ENCODE measurements at regions not wholly inside any gene's neighbourhood (a gene's known extent, or its start where the extent isn't known, plus 50 kb on each side); places are given as distances from the start of the nearest gene placed in this dataset.

GRCh38 chr2:16035747-16036745, 95.7 kb downstream of the MYCN start:
- no peaks in the 10 kb centered on the region for H3K4me1 Mint-ChIP-seq
- no peak for DNase-seq
- no peaks in the 10 kb centered on the region for H3K36me3 Mint-ChIP-seq
- no peaks in the 10 kb centered on the region for H3K9me3 Mint-ChIP-seq
- H3K27ac Mint-ChIP-seq, result no peak overlapping the region
- peaks cover 0 to 5% (median 2%) of the 10 kb centered on the region in 3 donors for H3K27me3 Mint-ChIP-seq (ENCODE audit: low read depth in 3 of 3)
- H3K4me3 Mint-ChIP-seq, result no peak overlapping the region

- Mint-ChIP-seq H3K4me3 (no peak overlapping the region), H3K27me3 (ENCODE audit: low read depth in 3 of 3) (peaks cover 0 to 5% (median 0%) of the 10 kb centered on the region in 3 donors), H3K9me3 (no peaks in the 10 kb centered on the region), H3K4me1 (no peaks in the 10 kb centered on the region), H3K27ac (no peak overlapping the region), H3K36me3 (no peaks in the 10 kb centered on the region)
- DNase-seq, result no peak
Measured at GRCh38 chr2:16034975-16035746, 94.8 kb downstream of the MYCN start.

- Mint-ChIP-seq H3K4me1 (no peaks in the 10 kb centered on the region), H3K9me3 (no peaks in the 10 kb centered on the region), H3K27ac (no peak overlapping the region), H3K36me3 (no peaks in the 10 kb centered on the region), H3K4me3 (no peak overlapping the region), H3K27me3 (ENCODE audit: low read depth in 3 of 3) (peaks cover 0 to 5% (median 0%) of the 10 kb centered on the region in 3 donors)
- no peak for DNase-seq
Measured at GRCh38 chr2:16034151-16034974, 94.0 kb downstream of the MYCN start.

- Mint-ChIP-seq H3K9me3 (no peaks in the 10 kb centered on the region), H3K4me1 (no peaks in the 10 kb centered on the region)
- no peak for DNase-seq
Measured at GRCh38 chr2:16033032-16033293, 92.6 kb downstream of the MYCN start.

GRCh38 chr2:16032282-16033031, 92.1 kb downstream of the MYCN start:
- Mint-ChIP-seq H3K36me3 (no peaks in the 10 kb centered on the region), H3K4me3 (no peak overlapping the region), H3K27ac (no peak overlapping the region), H3K27me3 (ENCODE audit: low read depth in 3 of 3) (peaks cover 0 to 5% (median 0%) of the 10 kb centered on the region in 3 donors), H3K4me1 (no peaks in the 10 kb centered on the region), H3K9me3 (no peaks in the 10 kb centered on the region)
- no peak for DNase-seq

More at GRCh38 chr2:16033032-16033293, 92.6 kb downstream of the MYCN start:
- no peaks in the 10 kb centered on the region for H3K36me3 Mint-ChIP-seq
- H3K27me3 Mint-ChIP-seq (ENCODE audit: low read depth in 3 of 3), result peaks cover 0 to 5% (median 0%) of the 10 kb centered on the region in 3 donors
- H3K27ac Mint-ChIP-seq, result no peak overlapping the region
- H3K4me3 Mint-ChIP-seq, result no peak overlapping the region

- no peak for DNase-seq
- Mint-ChIP-seq H3K9me3 (no peaks in the 10 kb centered on the region), H3K4me1 (no peaks in the 10 kb centered on the region), H3K36me3 (no peaks in the 10 kb centered on the region), H3K4me3 (no peak overlapping the region), H3K27me3 (ENCODE audit: low read depth in 3 of 3) (peaks cover 0 to 5% (median 3%) of the 10 kb centered on the region in 3 donors), H3K27ac (no peak overlapping the region)
Measured at GRCh38 chr2:16031848-16032159, 91.5 kb downstream of the MYCN start.

- no peak overlapping the region for H3K27ac Mint-ChIP-seq
- no peaks in the 10 kb centered on the region for H3K4me1 Mint-ChIP-seq
- no peak overlapping the region for H3K4me3 Mint-ChIP-seq
- H3K27me3 Mint-ChIP-seq (ENCODE audit: low read depth in 3 of 3), result peaks cover 0 to 5% (median 3%) of the 10 kb centered on the region in 3 donors
- no peaks in the 10 kb centered on the region for H3K9me3 Mint-ChIP-seq
- no peak for DNase-seq
- H3K36me3 Mint-ChIP-seq, result no peaks in the 10 kb centered on the region
Measured at GRCh38 chr2:16031058-16031847, 90.9 kb downstream of the MYCN start.

- H3K9me3 Mint-ChIP-seq, result peaks cover 0 to 2% (median 0%) of the 10 kb centered on the region in 6 donors
- no peak for DNase-seq
Measured at GRCh38 chr2:16030206-16031057, 90.1 kb downstream of the MYCN start.

GRCh38 chr2:16028644-16029043, 88.3 kb downstream of the MYCN start:
- no peaks in the 10 kb centered on the region for H3K36me3 Mint-ChIP-seq
- H3K27me3 Mint-ChIP-seq (ENCODE audit: low read depth in 3 of 3), result peaks cover 0 to 6% (median 3%) of the 10 kb centered on the region in 3 donors
- no peaks in the 10 kb centered on the region for H3K4me1 Mint-ChIP-seq
- no peak overlapping the region for H3K4me3 Mint-ChIP-seq
- no peak overlapping the region for H3K27ac Mint-ChIP-seq
- no peak for DNase-seq
- peaks cover 0 to 2% (median 0%) of the 10 kb centered on the region in 6 donors for H3K9me3 Mint-ChIP-seq

More at GRCh38 chr2:16030206-16031057, 90.1 kb downstream of the MYCN start:
- no peaks in the 10 kb centered on the region for H3K36me3 Mint-ChIP-seq
- H3K4me3 Mint-ChIP-seq, result no peak overlapping the region
- no peaks in the 10 kb centered on the region for H3K4me1 Mint-ChIP-seq
- peaks cover 0 to 3% (median 3%) of the 10 kb centered on the region in 3 donors for H3K27me3 Mint-ChIP-seq (ENCODE audit: low read depth in 3 of 3)
- no peak overlapping the region for H3K27ac Mint-ChIP-seq

- DNase-seq, result no peak
- Mint-ChIP-seq H3K27ac (no peak overlapping the region), H3K4me1 (no peaks in the 10 kb centered on the region), H3K27me3 (ENCODE audit: low read depth in 3 of 3) (peaks cover 0 to 6% (median 3%) of the 10 kb centered on the region in 3 donors), H3K4me3 (no peak overlapping the region), H3K36me3 (no peaks in the 10 kb centered on the region), H3K9me3 (peaks cover 0 to 2% (median 0%) of the 10 kb centered on the region in 6 donors)
Measured at GRCh38 chr2:16026816-16027501, 86.6 kb downstream of the MYCN start.

- no peak overlapping the region for H3K27ac Mint-ChIP-seq
- peaks cover 0 to 2% (median 0%) of the 10 kb centered on the region in 6 donors for H3K9me3 Mint-ChIP-seq
Measured at GRCh38 chr2:16025876-16026640, 85.7 kb downstream of the MYCN start.

More at GRCh38 chr2:16025876-16026640, 85.7 kb downstream of the MYCN start:
- Mint-ChIP-seq H3K27me3 (ENCODE audit: low read depth in 3 of 3) (peaks cover 0 to 4% (median 3%) of the 10 kb centered on the region in 3 donors), H3K36me3 (no peaks in the 10 kb centered on the region), H3K4me1 (no peaks in the 10 kb centered on the region), H3K4me3 (no peak overlapping the region)
- no peak for DNase-seq
